Peyer's patch (tissue), 4 donors: ENCODE measurements at regions not wholly inside any gene's neighbourhood (a gene's known extent, or its start where the extent isn't known, plus 50 kb on each side); places are given as distances from the start of the nearest gene placed in this dataset.

Source experiments
- CTCF ChIP-seq, 6 experiments: fragments of 450-650 bp in 4 of 6; fragments of 200-600 bp in 2 of 6; sonication (generic) in 1 of 6; IDR thresholded peaks; one replicate each; pipeline ENCODE4 v1.5.1; 2017 to 2019; ENCODE audit warnings: antibody characterized with exemption in 6 of 6, mild to moderate bottlenecking in 3 of 6, moderate library complexity in 1 of 6
- POLR2A ChIP-seq, 2 donors: fragments of 450-650 bp; IDR thresholded peaks; one replicate each; pipeline ENCODE4 v1.5.1; 2017; ENCODE audit warnings: antibody characterized with exemption in 2 of 2, mild to moderate bottlenecking in 2 of 2, moderate library complexity in 2 of 2

GRCh38 chr18:30674596-30674995, 367.9 kb downstream of the DSC3 start:
- TF ChIP-seq CTCF (IDR thresholded peaks at IDR 0.05) (no peak), POLR2A (IDR thresholded peaks at IDR 0.05) (no peak)
